Hepatic stellate cell (primary cell): ENCODE measurements at regions not wholly inside any gene's neighbourhood (a gene's known extent, or its start where the extent isn't known, plus 50 kb on each side); places are given as distances from the start of the nearest gene placed in this dataset.
"Not testable (repeated sequence)": the region's sequence is repeated elsewhere in the genome, so short reads cannot be mapped to it uniquely, and the experiment has no call there.

Source experiments
- DNase-seq: peaks from one replicate; pipeline ENCODE4 v3.0.0; 2011; ENCODE audit warnings: low spot score

GRCh38 chr17:59494757-59495368, 70.5 kb upstream of the DHX40 start:
- no peak for DNase-seq

- DNase-seq = no peak
Measured at GRCh38 chr17:59496178-59496577, 69.2 kb upstream of the DHX40 start.

GRCh38 chr17:59498530-59499307, 66.7 kb upstream of the DHX40 start:
- no peak for DNase-seq

GRCh38 chr17:59500086-59500655, 65.2 kb upstream of the DHX40 start:
- DNase-seq = not testable (repeated sequence)

GRCh38 chr17:59501690-59502089, 63.7 kb upstream of the DHX40 start:
- DNase-seq = no peak

GRCh38 chr17:59502800-59503199, 62.6 kb upstream of the DHX40 start:
- no peak for DNase-seq

- DNase-seq = no peak
Measured at GRCh38 chr17:59503500-59503899, 61.9 kb upstream of the DHX40 start.

- DNase-seq = no peak
Measured at GRCh38 chr17:59504821-59505220, 60.6 kb upstream of the DHX40 start.

GRCh38 chr17:59505610-59506276, 59.7 kb upstream of the DHX40 start:
- no peak for DNase-seq

GRCh38 chr17:59506894-59507726, 58.3 kb upstream of the DHX40 start:
- DNase-seq = no peak

GRCh38 chr17:59508999-59509625, 56.3 kb upstream of the DHX40 start:
- DNase-seq = no peak

GRCh38 chr17:59510611-59511010, 54.8 kb upstream of the DHX40 start:
- DNase-seq = no peak

GRCh38 chr17:59511726-59512125, 53.7 kb upstream of the DHX40 start:
- DNase-seq = no peak

GRCh38 chr17:59512844-59513385, 52.5 kb upstream of the DHX40 start:
- no peak for DNase-seq

- DNase-seq = no peak
Measured at GRCh38 chr17:59513934-59514841, 51.2 kb upstream of the DHX40 start.
